Stomach (tissue), 8 donors: ENCODE measurements at regions not wholly inside any gene's neighbourhood (a gene's known extent, or its start where the extent isn't known, plus 50 kb on each side); places are given as distances from the start of the nearest gene placed in this dataset.

Experiments
- DNase-seq, 2 donors: peaks; one replicate each; pipeline versions ENCODE4 v3.0.0 to v3.0.0-alpha.2; 2013 to 2019
- H3K27ac ChIP-seq, 5 donors: fragments of 200-600 bp in 4 of 5; sonication (generic) in 4 of 5; one replicate each; pipeline ENCODE4 v1.5.1; 2013 to 2019; ENCODE audit warnings: mild to moderate bottlenecking in 1 of 5, moderate library complexity in 1 of 5
- H3K27me3 ChIP-seq, 3 donors: fragments of 200-600 bp; sonication (generic); one replicate each; pipeline ENCODE4 v1.5.1; 2017 to 2019; ENCODE audit warnings: mixed run types in 1 of 3
- H3K36me3 ChIP-seq, 4 donors: fragments of 200-600 bp; sonication (generic); 1 replicate in 3 of 4; 2 replicates in 1 of 4; pipeline ENCODE4 v1.5.1; 2016 to 2019
- H3K4me1 ChIP-seq, 4 donors: fragments of 200-600 bp; sonication (generic); one replicate each; pipeline ENCODE4 v1.5.1; 2016 to 2019
- H3K4me3 ChIP-seq, 4 donors: fragments of 200-600 bp; sonication (generic) in 3 of 4; one replicate each; pipeline ENCODE4 v1.5.1; 2016 to 2019; ENCODE audit warnings: mild to moderate bottlenecking in 1 of 4
- H3K9me3 ChIP-seq, 4 donors: fragments of 200-600 bp; sonication (generic); one replicate each; pipeline ENCODE4 v1.5.1; 2016 to 2019
- EP300 ChIP-seq: sonication (generic); formaldehyde crosslinking; IDR thresholded peaks from one replicate; pipeline ENCODE4 v1.6.1; 2017; ENCODE audit warnings: antibody characterized with exemption
- POLR2A ChIP-seq, 4 donors: fragments of 450-650 bp; IDR thresholded peaks; one replicate each; pipeline ENCODE4 v1.6.1; 2016; ENCODE audit warnings: antibody characterized with exemption in 4 of 4, control low read depth in 2 of 4, mild to moderate bottlenecking in 1 of 4, moderate library complexity in 1 of 4
- POLR2AphosphoS5 ChIP-seq, 3 donors: sonication (generic); formaldehyde crosslinking; IDR thresholded peaks; one replicate each; pipeline ENCODE4 v1.6.1; 2016; ENCODE audit warnings: antibody characterized with exemption in 3 of 3
- WGBS, 5 donors: extraction: QIAGEN DNeasy Blood & Tissue Kit in 3 of 5; methylation state at CpG; one replicate each; pipeline versions ENCODE4 v1.1.5 to v1.1.7; 2013 to 2018; 5-methylcytosine and 5-hydroxymethylcytosine counted together
- intact Hi-C: fragments of 100-400 bp; cut with DNase I; formaldehyde crosslinking; loops from one replicate; pipeline ENCODE4 v1.15.1; 2023; ENCODE audit warnings: low total_unique reads
- TF ChIP-seq, protein P1 (sequence below), 7 experiments: fragments of 450-650 bp in 4 of 7; fragments of 200-600 bp in 3 of 7; sonication (generic) in 3 of 7; IDR thresholded peaks; one replicate each; pipeline ENCODE4 v1.5.1; 2016 to 2019; ENCODE audit warnings: antibody characterized with exemption in 7 of 7, control low read depth in 2 of 7, mild to moderate bottlenecking in 1 of 7
- donor health status: healthy with polysubstance abuse.
- donor health status: Bipolar disorder and iron deficiency.
- donor health status: healthy.

DNA sequence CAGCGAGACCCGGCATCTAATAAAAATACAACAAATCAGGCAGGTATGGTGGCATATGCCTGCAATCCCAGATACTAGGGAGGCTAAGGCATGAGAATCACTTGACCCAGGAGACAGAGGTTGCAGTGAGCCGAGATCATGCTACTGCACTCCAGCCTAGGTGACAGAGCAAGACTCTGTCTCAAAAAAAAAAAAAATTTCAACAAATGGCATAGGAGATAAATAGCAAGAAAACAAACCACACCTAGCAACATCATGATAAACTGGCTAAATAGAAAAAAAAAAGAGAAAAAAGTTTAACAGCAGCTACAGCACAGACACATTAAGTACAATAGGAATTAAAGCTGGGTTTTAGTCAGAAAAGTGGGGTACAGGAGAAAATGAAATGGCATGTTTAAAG, 1034.6 kb upstream of the LRRN3 start:
- WGBS, 5 donors = 71 to 83% (median 73%) methylated on average over 3 of the region's 3 CpGs
- Histone ChIP-seq H3K4me3 (no peak overlapping the region), H3K27me3 (no peaks in the 10 kb centered on the region), H3K4me1 (no peaks in the 10 kb centered on the region), H3K9me3 (no peaks in the 10 kb centered on the region), H3K36me3 (no peaks in the 10 kb centered on the region), H3K27ac (no peak overlapping the region)
- TF ChIP-seq EP300 (no peak), POLR2A (IDR thresholded peaks at IDR 0.05) (no peak), POLR2AphosphoS5 (IDR thresholded peaks at IDR 0.05) (no peak)
- TF ChIP-seq, protein P1, sequence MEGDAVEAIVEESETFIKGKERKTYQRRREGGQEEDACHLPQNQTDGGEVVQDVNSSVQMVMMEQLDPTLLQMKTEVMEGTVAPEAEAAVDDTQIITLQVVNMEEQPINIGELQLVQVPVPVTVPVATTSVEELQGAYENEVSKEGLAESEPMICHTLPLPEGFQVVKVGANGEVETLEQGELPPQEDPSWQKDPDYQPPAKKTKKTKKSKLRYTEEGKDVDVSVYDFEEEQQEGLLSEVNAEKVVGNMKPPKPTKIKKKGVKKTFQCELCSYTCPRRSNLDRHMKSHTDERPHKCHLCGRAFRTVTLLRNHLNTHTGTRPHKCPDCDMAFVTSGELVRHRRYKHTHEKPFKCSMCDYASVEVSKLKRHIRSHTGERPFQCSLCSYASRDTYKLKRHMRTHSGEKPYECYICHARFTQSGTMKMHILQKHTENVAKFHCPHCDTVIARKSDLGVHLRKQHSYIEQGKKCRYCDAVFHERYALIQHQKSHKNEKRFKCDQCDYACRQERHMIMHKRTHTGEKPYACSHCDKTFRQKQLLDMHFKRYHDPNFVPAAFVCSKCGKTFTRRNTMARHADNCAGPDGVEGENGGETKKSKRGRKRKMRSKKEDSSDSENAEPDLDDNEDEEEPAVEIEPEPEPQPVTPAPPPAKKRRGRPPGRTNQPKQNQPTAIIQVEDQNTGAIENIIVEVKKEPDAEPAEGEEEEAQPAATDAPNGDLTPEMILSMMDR (IDR thresholded peaks at IDR 0.05) = no peak
- intact Hi-C loops = no loop called here
- DNase-seq = no peak

DNA sequence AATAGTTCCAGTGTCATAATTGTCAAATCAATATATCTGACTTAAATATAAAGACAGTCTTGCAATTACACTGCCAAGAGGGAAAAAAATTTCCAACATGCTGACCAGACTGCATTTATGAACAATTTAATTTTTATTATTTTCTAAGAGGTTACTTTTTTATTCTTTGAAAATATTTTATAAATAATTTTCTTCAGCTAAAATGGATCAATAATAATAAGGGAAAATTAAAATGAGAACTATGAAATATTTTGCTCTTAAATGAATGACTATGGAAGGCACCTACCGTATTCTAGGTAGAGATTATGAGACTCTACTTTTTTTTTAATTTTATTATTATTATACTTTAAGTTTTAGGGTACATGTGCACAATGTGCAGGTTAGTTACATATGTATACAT, 1032.5 kb upstream of the LRRN3 start:
- Histone ChIP-seq H3K27me3 (no peaks in the 10 kb centered on the region), H3K4me3 (no peak overlapping the region), H3K4me1 (no peaks in the 10 kb centered on the region), H3K36me3 (no peaks in the 10 kb centered on the region), H3K27ac (no peak overlapping the region), H3K9me3 (no peaks in the 10 kb centered on the region)
- intact Hi-C loops = no loop called here
- no peak for DNase-seq
- 82 to 98% (median 89%) methylated on average over 1 of the region's 1 CpG for WGBS, 5 donors
- TF ChIP-seq POLR2A (IDR thresholded peaks at IDR 0.05) (no peak), POLR2AphosphoS5 (IDR thresholded peaks at IDR 0.05) (no peak), EP300 (no peak)
- TF ChIP-seq, protein P1 (IDR thresholded peaks at IDR 0.05) = no peak

DNA sequence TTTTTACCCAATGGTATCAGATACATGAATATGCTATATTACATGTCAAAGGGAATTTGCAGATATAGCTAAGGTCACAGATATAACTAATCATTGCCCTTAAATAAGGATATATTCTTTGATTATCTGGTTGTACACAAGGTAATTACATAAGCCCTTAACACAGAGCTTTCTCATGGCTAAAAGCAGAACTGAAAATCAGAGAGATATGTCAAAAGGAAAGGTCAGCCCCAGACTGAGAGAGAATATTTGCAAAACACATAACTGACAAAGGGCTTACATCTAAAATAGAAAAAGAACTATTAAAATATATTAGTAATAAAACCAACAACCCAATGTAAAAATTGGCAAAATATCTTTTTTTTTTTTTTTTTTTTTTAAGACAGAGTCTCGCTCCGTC, 1029.5 kb upstream of the LRRN3 start:
- H3K36me3 ChIP-seq = no peaks in the 10 kb centered on the region
- H3K4me3 ChIP-seq = no peak overlapping the region
- TF ChIP-seq EP300 = no peak
- TF ChIP-seq, protein P1 (IDR thresholded peaks at IDR 0.05) = no peak
- TF ChIP-seq POLR2A (IDR thresholded peaks at IDR 0.05) = no peak
- no peak for TF ChIP-seq POLR2AphosphoS5 (IDR thresholded peaks at IDR 0.05)
- H3K27me3 ChIP-seq = no peaks in the 10 kb centered on the region
- intact Hi-C loops = no loop called here
- DNase-seq = no peak
- H3K27ac ChIP-seq = no peak overlapping the region
- no peaks in the 10 kb centered on the region for H3K9me3 ChIP-seq
- no peaks in the 10 kb centered on the region for H3K4me1 ChIP-seq
- 92 to 100% (median 98%) methylated on average over 2 of the region's 2 CpGs for WGBS, 5 donors

DNA sequence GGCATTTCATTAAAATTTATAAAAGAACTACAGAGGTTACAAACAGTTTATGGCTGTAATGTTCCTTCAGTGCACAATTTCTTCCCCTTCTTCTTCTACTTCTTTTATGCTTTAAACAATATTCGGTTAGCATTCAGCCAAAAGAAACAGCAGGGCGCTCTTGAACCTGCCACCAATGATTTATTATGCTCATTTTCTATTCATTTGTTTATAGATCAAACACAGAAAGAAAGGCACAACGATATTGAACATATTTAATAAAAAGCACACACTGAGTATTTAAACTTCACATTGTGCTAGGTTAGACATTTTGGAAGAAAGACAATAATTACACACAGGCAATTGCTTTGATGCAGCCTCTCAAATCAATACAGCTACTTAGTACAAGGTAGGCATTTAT, 1025.8 kb upstream of the LRRN3 start:
- 31 to 47% (median 45%) methylated on average over 3 of the region's 3 CpGs for WGBS, 5 donors
- peak in 1 of 2 donors; percentile 4 for DNase-seq
- H3K4me1 ChIP-seq = no peaks in the 10 kb centered on the region
- no peaks in the 10 kb centered on the region for H3K27me3 ChIP-seq
- intact Hi-C loops = no loop called here
- TF ChIP-seq EP300 (no peak), POLR2A (IDR thresholded peaks at IDR 0.05) (no peak), POLR2AphosphoS5 (IDR thresholded peaks at IDR 0.05) (no peak)
- TF ChIP-seq, protein P1 (IDR thresholded peaks at IDR 0.05) = no peak
- no peaks in the 10 kb centered on the region for H3K9me3 ChIP-seq
- H3K36me3 ChIP-seq = no peaks in the 10 kb centered on the region
- no peak overlapping the region for H3K4me3 ChIP-seq
- no peak overlapping the region for H3K27ac ChIP-seq
